CD4-positive, alpha-beta T cell treated with Interleukin-10 for 1 hour (primary cell): ENCODE measurements at regions not wholly inside any gene's neighbourhood (a gene's known extent, or its start where the extent isn't known, plus 50 kb on each side); places are given as distances from the start of the nearest gene placed in this dataset.

ENCODE experiments used
- DNase-seq: peaks from one replicate; pipeline ENCODE4 v3.0.0-alpha.2; 2020

DNA sequence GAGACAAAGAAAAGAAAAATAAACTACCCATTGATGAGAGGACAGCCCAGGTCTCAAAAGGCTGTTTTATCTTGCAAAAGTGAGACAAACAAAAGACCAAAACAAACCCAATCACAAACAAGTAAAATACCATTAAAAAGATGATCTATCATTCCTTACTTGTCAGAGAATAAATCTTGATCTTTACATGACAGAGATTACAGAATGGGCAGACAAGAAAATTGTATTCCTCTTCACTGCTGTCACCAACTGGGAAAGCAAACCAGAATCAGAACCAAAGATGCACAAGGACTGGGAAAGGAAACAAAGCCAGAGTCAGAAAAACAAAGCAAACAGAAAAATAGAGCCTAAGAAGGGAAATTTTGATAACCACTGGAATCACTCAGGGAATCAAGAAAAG lies 444.0 kb upstream of the PDE3A start:
- no peak for DNase-seq

DNA sequence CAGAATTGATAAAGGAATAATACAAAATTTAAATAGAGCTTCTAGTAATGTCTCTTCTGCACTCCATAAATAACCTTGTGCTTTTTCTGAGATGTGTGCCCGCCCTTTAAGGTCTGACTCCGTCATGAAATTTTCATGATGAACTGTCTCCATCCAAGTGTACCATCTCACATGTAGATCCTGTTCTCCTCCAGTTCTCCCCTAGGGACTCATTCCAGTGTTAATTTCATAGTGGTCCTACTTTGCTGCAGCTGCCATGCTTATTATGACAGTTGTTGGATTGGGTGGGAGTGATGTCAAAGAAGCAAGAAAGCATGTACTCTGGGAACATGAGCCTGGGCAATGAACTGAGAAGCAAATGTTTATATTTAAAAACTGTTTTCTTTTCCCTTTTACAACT lies 442.5 kb upstream of the PDE3A start:
- no peak for DNase-seq

DNA sequence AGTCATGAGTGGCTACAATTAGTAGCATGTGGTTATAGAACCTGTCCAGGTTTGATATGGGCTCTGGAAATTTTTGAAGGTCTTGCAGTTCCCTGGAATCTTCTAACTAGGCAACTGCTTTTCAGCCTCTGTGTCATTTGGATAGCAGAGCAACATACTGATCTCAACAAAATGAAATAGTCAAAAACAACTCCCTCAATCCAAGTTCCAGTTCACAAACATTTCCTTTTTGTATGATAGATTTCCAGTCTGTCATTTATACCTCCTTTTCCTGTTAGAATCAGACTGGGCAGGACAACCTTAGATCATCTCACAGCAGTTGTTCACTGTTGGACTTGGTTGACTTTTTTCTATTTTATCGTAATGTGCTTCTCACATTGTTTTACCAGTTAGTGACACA lies 442.1 kb upstream of the PDE3A start:
- no peak for DNase-seq

DNA sequence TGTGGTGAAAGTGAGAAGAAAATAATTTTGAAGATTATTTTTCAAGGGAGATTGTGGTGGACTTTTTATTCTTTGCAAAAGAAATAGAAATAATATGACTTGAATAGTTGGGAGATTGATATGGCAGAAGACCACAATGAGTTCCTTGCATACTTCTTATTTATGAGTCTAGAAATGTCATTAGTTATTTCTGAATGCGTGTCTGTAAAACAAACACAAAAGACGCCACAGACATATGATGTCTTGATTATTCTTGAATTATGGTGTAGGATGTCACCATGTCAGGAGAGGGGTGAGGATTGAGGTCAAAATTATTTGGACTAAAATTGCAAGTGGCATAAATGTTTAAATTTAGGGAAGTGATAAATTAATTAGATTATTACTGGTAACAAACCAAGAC lies 440.7 kb upstream of the PDE3A start:
- DNase-seq, result no peak

DNA sequence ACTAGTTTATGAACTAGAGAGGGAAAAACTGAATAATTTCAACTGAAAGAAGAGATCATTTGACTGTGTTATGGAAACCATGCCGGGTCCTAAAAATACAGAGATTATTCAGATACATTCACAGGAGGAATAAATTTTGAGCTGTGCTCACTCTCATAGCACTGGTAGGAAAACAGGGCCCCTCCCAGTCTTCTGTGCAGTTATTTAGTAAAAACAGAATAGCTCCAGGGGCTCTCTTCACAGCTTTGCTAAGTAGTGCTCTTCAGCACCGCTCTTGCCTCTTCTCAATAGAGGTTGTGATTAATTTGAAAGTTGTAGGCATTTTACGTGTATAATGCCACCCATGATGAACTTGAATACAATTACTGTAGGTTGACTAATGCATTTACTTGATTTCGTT lies 435.9 kb upstream of the PDE3A start:
- no peak for DNase-seq

DNA sequence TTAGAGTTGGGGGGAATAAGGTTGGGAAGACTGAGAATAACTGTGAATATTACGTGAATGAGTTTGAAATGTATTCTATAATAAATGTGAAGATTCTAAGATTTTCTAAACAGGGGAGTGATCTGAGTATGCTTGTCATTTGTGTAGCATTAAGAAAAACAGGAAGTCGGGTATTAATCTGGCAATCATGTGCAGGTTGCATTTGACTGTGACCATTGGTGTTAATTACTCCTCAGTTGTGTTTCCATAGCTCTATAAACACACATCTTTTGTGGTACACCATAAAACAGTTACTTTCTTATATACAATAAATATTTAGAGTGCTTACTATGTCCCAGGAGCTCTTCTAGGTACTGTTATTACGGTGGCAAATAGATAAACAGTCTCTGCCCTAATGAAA lies 434.4 kb upstream of the PDE3A start:
- no peak for DNase-seq

DNA sequence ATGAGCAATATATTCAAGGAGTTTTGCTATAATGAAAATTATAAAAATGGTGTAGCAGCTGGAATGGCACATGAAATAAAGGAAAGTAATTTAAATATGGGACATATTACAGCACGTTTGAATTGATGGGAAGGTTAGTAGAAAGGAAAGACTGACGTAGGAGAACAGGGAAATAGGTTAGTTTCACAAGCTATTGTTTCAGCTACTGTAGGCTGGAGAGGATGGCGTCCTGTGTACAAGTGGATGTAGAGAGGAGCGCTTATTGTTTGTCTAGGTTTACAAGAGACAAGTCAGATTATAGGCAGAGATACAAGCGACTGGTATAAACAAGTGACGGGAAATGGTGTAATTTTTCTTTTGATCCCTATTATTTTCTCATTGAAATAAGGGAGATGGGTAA lies 431.2 kb upstream of the PDE3A start:
- no peak for DNase-seq

DNA sequence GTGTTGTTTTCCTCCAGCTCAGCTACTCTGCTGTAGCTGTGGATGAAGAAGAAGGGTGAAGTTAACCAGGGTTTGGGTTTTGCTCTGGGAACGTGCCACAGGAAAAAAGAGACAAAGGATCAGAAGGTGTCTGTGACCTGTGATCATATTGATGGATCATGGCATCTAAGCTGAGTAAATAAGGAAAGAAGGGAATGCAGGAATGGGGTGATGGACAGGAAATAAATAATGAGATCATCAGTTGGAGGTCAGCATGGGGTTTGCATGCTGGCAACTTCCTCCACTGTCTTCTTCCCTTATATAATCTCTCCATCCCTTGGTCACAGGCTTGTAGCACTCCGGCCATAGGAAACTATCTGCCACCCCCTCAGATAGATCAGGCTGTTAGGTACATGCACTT lies 430.3 kb upstream of the PDE3A start:
- DNase-seq, result no peak

DNA sequence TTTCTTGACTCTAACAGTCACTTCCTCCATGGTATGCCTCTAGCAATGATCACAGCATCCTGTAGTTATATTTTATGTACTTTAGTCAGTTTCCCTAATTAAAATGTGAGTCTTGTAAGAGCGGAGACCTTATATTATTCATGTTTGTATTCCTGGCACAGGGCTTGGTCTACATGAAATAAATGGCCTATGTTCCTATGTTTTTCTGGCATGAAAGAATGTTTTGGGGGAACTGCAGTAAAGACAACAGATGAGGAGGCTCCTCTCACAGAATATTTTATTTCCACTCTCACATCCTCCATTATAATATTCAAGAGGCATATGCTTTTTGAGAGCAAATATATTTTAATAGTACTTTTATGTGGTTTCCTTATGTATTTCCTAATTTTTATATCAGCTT lies 429.8 kb upstream of the PDE3A start:
- no peak for DNase-seq

DNA sequence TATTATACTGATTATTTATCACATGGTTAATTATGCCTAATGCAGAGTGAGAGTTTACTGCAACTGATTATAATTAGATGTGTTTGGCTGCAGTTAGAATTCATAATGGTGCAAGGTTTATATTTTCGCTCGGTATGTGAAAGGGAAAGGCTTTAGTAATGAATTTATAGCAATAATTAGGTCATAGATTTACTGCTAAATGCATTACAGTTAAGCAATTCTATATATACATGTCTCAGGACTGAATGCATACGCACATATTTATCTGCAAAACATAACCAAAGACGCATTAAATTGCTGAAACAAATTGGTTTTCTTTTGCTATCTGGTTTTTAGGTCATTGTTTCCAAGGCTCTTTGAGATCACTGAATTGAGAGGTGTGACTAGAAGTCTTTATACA lies 428.1 kb upstream of the PDE3A start:
- no peak for DNase-seq

DNA sequence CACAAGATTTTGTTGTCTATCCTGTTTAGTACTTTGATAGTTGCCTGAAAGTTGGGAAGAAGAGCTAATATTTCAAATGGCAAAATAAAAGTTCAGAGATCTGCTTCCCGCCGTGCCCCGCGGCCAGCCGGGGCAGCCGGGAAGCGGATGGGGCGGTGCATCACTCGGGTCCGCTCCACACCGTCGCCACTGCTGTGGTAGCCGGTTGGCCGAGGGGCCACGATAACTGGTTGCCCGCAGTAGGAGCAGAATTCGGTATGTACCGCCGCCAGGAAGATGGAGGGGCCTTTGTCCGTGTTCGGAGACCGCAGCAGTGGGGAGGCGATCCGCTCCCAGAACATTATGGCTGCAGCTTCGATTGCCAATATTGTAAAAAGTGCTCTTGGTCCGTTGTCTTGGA lies 427.2 kb upstream of the PDE3A start:
- no peak for DNase-seq

DNA sequence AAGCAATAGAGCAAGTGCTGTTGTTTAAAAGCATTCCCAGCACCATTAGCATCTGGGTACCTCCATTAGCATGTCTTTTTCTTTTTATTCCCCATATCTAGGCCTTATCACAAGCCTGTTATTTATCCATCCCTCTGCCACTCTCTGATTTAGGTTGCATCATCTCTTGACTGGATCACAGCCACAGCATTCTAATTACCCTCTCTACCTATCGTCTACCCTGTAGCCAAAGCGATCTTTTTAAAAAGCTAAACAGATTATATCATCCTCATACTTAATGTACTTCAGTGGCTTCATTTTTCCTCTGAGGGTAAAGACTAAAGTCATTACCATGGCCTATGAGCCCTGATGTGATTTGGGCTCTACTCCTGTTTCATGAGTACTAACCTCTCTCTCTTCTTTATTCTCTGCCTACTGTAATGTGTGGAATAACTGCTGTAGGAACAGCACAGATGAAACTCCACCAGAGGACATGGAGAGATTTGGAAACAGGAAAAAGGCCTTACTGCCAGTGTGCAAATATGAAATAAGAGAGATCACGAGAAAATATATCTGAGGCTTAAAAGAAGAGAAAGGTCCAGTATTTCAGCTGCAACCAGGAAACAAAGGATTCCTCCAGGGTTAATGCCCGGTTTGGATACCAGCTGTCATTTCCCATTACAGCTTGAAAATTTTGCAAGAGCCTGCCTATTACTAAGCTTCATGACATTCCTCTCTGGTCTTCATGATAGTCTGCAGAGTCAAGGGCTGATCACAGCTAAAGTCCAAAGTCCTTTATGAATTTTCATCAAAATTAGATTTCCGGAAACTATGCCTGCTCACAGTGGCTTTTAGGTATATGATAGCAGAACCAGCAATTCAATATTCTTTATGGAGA lies 422.5 kb upstream of the PDE3A start:
- no peak for DNase-seq

DNA sequence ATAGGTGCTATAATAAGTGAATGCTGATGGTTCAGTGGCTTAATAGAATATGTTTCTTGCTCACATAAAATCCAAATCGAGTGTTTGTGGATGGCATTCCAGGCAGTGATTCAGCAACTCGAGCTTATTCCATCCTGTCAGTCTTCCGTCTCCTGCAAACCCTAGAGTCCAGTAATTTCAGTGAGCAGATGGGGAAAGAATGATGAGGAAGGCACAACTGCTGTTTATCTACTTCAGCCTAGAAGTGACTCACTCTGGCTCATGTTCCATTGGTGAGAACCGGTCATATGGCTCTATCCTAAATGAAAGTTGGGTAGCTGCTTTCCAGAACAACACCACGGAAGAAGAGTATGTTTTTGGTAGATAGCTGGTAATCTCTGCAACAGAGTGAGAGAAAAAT lies 421.8 kb upstream of the PDE3A start:
- no peak for DNase-seq

DNA sequence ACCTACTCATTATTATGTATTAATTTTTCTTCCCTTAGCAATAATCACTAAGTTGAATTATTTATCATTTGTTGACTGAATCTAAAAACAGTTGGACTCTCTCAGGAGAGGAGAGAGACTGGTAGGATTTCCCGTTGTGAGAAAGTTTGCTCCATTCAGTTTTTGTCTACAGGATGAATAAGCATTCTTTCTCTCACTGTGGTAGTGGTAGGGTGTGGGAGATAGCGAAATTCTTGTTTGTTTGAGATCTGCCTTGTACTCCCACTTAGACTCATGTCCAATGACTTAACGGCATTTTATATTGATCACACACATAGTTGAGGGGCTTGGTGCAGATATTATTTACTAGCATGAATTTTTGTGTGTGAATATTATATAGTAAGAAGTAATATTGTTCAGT lies 421.0 kb upstream of the PDE3A start:
- DNase-seq, result no peak

DNA sequence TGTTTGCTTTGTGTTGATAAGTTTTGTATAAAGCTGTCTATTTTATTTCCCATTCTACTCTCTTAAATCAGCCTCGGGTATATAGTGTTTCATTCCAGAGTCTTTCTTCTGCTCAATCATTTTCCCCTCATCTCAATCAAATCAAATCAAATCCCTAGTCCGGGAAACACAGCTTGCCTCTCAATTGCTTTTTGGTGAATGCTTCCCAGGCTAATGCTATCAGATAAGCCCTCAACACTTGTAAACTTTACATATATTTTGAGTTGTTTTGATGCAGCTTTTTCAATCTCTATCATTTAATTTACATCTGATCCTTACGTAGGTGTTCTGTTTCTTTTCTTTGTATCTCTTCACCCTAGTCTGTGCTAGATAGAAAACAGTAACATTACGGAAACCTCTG lies 416.7 kb upstream of the PDE3A start:
- DNase-seq, result no peak

DNA sequence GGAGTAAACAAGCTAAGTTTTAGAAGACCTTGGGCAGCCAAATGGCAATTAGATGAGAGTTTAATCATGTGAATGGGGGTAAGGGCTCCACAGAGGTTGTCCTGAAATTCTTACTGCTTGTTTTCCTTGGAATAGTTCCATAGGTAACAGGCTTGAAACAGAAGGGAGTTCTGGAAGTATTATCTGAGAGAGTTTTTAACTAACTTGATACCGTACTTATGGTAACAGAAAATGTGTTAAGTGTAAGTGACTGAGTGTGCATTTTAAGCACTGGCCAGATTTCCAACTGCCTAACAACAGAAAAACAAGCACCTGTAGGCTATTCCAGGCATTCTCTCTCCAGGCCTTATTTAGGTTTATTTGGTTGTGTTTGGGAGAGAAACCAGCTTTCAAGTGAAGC lies 414.6 kb upstream of the PDE3A start:
- DNase-seq, result no peak

DNA sequence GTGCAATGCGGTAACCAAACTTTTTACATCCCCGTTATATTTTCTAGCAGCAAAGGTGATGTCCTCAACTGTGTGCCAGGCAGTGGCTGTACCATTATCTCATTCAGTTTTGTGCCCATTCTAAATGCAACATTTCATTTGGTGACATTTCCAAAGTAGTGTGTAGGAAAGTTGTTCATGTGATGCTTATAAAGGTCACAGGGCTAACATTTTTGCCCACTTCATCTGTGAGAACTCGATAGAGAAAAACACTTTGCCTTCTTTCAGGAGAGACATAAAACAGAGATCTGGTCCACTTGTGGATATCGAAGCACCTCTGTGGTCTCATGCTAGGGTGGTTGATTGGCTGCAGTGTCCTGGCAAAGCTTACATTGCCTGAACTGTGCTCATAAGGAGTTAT lies 414.2 kb upstream of the PDE3A start:
- DNase-seq, result no peak

DNA sequence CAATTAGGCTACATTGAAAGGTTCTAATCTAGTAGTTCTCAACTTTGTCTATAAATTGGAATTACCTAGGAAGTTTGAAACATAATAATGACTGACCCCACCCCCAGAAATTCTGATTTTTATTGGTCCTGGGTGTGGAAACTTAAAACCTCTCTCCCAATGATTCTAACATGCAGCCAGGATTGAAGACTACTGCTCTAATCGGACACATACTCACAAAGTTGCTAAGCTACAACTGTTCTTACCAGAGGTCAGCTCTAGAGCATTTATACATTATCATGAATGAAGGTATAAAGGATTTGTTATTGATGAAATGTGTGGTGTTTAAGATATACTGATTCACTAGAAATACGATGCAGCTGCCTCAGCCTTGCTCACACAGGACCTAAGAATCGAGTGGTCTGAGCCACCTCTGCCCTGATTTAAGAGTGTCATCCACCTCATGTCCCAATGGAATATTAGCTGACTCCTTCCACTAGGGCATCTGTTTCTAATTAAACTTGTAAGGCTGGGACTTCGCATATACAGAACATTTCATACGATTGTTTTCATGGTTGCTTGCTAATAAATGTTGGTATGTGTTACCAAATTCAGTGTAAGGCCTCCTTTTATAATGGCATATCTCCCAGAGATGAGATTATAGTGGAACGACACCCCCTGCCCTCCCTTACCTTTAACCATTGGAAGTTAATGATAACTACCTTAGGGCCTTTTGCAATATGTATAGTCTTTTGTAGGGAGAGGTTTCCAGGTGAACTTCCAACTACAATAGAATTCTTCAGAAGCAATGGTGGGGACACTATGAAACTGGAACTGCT lies 410.8 kb upstream of the PDE3A start:
- DNase-seq, result no peak

DNA sequence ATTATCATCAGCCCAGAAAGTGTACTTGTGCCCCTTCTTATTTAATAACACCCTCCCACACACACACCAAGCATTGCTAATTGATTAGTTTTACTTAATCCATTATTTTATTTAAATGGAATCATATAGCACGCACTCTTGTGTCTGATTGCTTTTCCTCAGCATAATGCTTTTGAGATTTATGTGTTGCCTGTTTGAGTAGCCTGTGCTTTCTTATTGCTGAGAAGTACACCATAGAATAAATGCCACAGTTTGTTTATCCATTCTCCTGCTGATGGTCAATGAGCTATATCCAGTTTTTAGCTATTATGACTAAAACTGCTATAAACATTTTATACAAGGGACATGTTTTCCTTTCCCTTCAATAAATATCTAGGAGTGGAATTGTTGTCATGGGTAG lies 409.9 kb upstream of the PDE3A start:
- no peak for DNase-seq

DNA sequence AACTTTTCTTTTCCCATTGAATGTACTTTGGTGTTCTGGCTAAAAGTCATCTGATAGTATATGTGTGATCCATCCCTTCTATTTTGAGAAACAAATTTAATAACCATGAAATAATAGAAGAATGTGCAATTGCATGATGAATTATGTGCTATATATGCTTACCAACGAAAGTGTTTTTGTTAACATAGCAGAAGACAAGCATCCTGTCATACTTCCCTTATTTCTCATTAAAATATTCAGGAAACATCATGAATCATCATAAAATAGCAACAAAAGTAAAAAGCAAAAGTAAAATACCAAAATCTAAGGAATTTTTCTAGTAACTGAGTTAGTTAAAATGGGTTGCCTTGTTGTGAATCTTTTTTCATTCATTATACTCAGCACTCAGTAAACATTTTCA lies 409.0 kb upstream of the PDE3A start:
- DNase-seq, result no peak

DNA sequence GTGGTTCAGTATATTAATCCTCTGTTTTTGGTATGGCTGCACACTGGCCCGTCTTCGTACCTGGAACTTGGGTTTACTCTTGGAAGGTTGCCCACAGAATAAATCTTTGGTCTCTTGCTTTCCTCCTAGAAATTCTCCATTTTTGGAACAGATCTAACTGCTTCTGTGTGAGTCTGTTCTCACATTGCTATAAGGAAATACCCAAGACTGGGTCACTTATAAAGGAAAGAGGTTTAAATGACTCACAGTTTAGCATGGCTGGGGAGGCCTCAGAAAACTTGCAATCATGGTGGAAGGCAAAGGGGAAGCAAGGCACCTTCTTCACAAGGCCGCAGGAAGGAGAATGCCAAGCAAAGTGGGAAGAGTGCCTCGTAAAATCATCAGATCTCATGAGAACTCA lies 407.8 kb upstream of the PDE3A start:
- DNase-seq, result no peak

DNA sequence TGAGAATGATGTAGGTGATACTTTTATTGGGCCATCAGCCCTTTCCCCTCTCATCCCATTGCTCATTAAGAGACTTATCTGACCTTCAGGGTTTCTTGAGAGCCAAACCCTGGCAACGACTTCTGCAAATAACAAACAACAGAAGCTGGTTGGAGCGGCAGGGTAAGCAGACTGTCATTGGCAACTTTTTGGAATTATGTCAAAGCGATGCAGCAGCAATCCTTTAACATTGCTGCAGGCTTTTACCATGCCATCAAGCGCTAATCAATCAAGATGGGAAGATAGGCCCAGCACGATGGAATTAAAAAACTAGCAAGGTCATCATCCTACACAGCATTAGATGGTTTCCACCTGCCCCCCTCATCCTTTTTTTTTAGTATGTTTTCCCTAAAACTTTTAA lies 406.1 kb upstream of the PDE3A start:
- DNase-seq, result no peak

DNA sequence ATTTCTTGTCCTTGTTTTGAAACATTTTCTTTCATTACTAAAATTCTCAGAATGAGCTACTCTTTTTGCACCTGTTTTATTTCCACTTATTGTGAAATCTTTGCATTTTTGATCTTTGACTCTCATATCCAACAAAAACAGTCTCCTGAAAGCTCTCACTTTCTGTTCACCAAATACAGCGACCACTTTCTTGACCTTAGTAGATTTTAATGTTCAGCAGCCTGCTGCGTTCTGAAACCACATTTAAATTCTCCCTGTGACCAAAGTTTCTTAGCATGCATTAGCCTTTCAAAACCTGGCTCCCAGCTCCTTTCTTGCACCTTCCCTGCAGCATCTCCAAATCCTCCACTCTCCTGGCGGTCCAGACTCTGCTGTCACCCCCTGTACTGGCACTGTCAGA lies 404.4 kb upstream of the PDE3A start:
- no peak for DNase-seq

DNA sequence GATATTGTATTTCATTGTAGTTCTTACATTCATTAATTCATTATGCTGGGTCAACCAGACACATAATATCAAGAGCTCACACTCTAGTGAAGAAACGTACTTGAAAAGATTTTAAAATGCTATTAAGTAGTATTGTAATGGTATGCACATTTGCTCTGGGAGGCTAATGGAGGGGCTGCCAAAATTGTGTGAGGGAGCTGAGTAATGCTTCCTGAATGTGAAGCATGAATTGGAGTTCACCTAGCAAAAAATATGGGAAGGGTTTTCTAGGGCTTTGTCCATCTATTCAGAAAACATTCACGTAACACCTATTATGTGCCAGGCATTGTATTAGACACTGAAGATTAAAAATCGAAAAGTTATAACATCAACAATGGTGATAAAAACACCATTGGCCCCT lies 403.8 kb upstream of the PDE3A start:
- no peak for DNase-seq
